NT2/D1 (cell line): ENCODE measurements at regions not wholly inside any gene's neighbourhood (a gene's known extent, or its start where the extent isn't known, plus 50 kb on each side); places are given as distances from the start of the nearest gene placed in this dataset.

Source experiments
- SUZ12 ChIP-seq: IDR thresholded peaks from 2 replicates; pipeline ENCODE4 v1.6.1; 2011; ENCODE audit not compliant: insufficient read length, insufficient read depth; ENCODE audit errors: extremely low read depth
- YY1 ChIP-seq: IDR thresholded peaks from 2 replicates; pipeline ENCODE4 v1.6.1; 2011; ENCODE audit not compliant: insufficient read length, insufficient read depth
- ZNF274 ChIP-seq: IDR thresholded peaks from 2 replicates; pipeline ENCODE4 v1.6.1; 2011; ENCODE audit warnings: mild to moderate bottlenecking, low read depth, low read length

GRCh38 chr2:792687-793086 lies 115.5 kb upstream of the TMEM18 start:
- no peak for TF ChIP-seq SUZ12
- no peak for TF ChIP-seq YY1
- no peak for TF ChIP-seq ZNF274
